Epithelial cell of prostate (primary cell): ENCODE measurements at regions not wholly inside any gene's neighbourhood (a gene's known extent, or its start where the extent isn't known, plus 50 kb on each side); places are given as distances from the start of the nearest gene placed in this dataset.
"Not testable (repeated sequence)": the region's sequence is repeated elsewhere in the genome, so short reads cannot be mapped to it uniquely, and the experiment has no call there.

Experiments used
- DNase-seq: peaks from one replicate; pipeline ENCODE4 v3.0.0-alpha.2; 2011; ENCODE audit warnings: low read depth, low spot score
- H3K27ac ChIP-seq: fragments of 450-650 bp; 2 replicates; pipeline ENCODE4 v1.5.1; 2017; ENCODE audit warnings: mild to moderate bottlenecking

GRCh38 chr6:34646714-34647113 is 49.9 kb downstream of the ILRUN start:
- DNase-seq: no peak

DNA sequence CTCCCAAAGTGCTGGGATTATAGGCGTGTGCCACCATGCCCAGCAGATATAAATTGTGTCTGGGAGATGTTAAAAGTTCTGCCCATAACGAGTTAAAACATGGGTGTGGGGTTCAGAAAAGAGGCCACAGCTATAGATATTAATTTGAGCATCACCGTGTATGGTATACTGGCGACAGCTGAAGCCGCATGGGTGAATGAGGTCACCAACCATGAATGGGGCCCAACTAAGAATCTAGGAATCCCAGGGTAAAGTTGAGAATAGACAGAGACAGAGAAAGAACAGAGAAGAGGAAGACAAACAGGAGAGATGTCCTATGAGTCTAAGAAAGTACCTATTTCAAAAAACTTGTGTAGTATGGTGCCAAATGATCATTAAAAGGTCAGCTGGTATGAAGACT is 50.9 kb downstream of the ILRUN start:
- H3K27ac ChIP-seq: no peak overlapping the region
- DNase-seq: no peak

More at GRCh38 chr6:34646714-34647113, 49.9 kb downstream of the ILRUN start:
- H3K27ac ChIP-seq: no peak overlapping the region

- no peak overlapping the region for H3K27ac ChIP-seq
- no peak for DNase-seq
These were observed 51.9 kb downstream of the ILRUN start for GRCh38 chr6:34644716-34645115.

DNA sequence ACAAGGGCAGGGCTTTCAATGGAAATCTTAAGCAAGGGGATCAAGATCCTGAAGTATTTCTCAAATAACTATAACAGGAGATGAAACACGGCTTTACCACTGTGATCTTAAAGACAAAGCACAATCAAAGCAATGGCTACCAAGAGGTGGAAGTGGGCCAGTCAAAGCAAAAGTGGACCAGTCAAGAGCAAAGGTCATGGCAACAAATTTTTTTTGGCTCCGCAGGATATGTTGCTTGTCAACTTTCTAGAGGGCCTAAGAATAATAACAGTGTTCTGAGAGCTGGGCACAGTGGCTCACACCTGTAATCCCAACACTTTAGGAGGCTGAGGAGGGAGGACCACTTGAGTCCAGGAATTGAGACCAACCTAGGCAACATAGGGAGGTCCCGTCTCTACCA is 54.1 kb downstream of the ILRUN start:
- DNase-seq: no peak
- H3K27ac ChIP-seq: no peak overlapping the region

- DNase-seq, H3K27ac ChIP-seq: not testable (repeated sequence)
These were observed 56.3 kb downstream of the ILRUN start for GRCh38 chr6:34640074-34640849.

GRCh38 chr6:34638834-34639736 is 57.5 kb downstream of the ILRUN start:
- DNase-seq: no peak
- H3K27ac ChIP-seq: no peak overlapping the region

DNA sequence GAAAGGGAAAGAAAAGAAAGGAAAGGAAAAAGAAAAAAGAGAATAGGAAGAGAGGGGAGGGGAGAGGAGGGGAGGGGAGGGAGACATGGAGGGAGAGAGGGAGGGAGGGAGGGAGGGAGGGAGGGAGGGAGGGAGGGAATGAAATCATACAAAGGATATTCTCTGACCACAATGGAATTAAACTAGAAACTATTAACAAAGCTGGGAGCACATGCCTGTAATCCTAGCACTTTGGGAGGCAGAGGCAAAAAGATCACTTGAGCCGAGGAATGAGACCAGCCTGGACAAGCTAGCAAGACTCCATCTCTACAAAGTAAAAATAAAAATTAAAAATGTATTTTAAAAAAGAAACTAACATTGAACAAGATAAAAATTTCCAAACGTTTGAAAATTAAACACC is 62.8 kb downstream of the ILRUN start:
- DNase-seq: no peak
- no peak overlapping the region for H3K27ac ChIP-seq

- no peak for DNase-seq
These were observed 63.3 kb downstream of the ILRUN start for GRCh38 chr6:34633256-34633655.

DNA sequence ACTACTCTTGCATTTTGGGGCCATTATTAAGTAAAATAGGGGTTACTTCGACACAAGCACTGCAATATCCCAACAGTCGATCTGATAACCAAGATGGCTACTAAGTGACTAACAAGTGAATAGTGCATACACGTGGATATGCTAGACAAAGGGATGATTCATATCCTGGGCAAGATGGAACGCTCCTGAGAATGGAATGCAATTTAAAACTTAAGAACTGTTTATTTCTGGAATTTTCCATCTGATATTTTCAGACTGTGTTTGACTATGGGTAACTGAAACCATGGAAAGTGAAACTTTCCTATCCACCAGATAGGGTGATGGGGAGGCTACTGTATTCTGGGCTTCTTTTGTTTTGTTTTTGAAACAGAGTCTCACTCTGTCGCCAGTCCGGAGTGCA is 66.5 kb downstream of the ILRUN start:
- H3K27ac ChIP-seq: peak overlapping the region; percentile 95
- DNase-seq: peak; percentile 83

More at GRCh38 chr6:34633256-34633655, 63.3 kb downstream of the ILRUN start:
- H3K27ac ChIP-seq: no peak overlapping the region

DNA sequence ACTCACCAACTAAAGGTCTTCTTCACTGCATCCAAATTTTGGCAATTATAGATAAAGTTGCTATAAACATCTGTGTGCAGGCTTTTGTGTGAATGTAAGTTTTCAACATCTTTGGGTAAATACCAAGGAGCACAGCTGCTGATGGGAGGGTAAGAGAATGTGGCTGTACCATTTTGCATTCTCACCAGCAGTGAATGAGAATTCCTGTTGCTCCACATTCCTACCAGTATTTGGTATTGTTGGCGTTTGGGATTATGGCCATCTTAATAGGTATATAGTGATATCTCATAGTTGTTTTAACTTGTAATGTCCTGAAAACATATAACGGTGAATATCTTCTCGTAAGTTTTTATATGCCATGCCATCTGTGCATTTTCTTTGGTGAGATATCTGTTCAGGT is 69.3 kb downstream of the ILRUN start:
- no peak for DNase-seq
- no peak overlapping the region for H3K27ac ChIP-seq

- H3K27ac ChIP-seq: no peak overlapping the region
- no peak for DNase-seq
These were observed 62.5 kb upstream of the SPDEF start for GRCh38 chr6:34618430-34619182.

DNA sequence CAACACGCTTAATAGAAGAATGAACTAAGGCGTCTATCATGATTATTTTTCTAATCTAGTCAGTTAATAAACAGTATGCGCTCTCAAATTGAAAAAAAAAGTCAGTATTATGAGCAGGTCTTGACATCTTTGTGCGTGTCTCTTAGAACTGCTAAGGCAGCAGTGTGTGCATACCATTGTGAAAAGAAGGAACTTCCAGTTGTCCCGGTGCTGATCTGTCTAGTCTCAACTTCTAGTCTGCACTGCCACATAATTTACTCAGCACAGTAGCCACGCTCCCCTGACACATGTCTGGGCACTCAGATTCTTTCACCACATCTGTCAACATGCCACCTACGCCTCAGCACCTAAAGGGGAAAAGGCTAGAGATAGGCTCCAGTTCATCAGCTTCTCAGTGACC is 61.1 kb upstream of the SPDEF start:
- no peak overlapping the region for H3K27ac ChIP-seq
- DNase-seq: no peak

GRCh38 chr6:34616227-34616585 is 60.1 kb upstream of the SPDEF start:
- no peak for DNase-seq
- no peak overlapping the region for H3K27ac ChIP-seq

DNA sequence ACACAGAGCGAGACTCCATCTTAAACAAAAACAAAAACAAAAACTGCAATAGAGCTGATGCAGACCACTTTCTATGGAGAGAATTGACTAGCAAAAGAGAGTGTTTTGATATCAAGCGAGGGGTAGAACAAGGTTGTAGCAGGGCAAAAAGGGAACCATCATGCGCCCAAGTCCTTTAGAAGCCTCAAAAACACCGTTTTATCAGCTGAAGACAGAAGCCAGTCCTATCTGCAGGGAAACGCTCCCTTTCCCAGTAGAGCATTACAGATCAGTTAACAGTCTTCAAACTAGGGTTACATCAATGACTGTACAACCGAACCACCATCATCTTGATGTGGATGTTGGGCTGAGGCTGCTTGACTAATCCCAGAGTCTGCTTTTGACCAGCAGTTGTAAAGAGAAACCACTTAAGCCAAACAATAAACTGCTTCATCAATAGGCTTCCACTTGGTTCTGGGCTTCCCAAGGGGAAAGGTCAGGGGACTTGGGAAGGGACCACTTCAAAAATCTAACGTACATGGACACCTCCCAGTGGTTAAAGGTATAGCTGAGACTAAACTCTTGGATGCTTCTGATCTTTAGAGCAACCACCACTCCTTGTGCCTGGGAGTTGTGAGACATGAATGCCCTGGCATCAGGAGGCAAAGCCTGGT is 59.6 kb upstream of the SPDEF start:
- H3K27ac ChIP-seq: no peak overlapping the region
- no peak for DNase-seq

DNA sequence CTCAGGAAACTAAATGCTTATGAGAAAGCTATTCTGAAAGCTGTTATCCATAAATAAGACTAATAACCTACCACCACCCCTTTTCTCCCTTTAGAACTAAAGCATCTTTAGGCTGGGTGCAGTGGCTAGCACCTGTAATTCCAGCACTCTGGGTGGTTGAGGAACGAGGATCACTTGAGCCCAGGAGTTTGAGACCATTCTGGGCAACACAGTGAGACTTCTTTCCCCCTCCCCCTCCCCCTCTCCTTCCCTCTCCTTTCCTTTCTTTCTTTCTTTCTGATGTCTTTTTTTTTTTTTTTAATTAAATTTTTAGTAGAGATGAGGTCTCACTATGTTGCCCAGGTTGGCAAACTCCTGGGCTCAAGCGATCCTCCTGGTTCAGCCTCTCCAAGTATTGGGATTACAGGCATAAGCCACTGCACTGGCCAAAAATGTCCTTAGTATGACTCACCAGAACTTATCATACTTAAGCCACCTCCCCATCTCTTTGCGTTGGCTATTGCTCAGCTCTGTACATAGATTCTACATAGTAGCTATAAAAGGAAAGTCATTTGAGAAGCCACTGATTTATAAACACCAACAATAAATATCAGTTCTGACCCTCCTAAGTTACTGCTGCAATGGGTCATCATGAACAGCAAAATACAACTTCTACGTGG is 54.8 kb upstream of the SPDEF start:
- peak; percentile 52 for DNase-seq
- H3K27ac ChIP-seq: peak overlapping the region; percentile 75

- DNase-seq: no peak
- H3K27ac ChIP-seq: no peak overlapping the region
These were observed 52.4 kb upstream of the SPDEF start for GRCh38 chr6:34608321-34609091.

GRCh38 chr6:34606477-34607265 is 50.5 kb upstream of the SPDEF start:
- H3K27ac ChIP-seq: no peak overlapping the region
- DNase-seq: no peak
